ENCODE measurements at regions not wholly inside any gene's neighbourhood (a gene's known extent, or its start where the extent isn't known, plus 50 kb on each side); places are given as distances from the start of the nearest gene placed in this dataset.

- TF ChIP-seq CTCF (IDR thresholded peaks at IDR 0.05 in 4 of 5, conservative IDR thresholded peaks at IDR 0.05 in 1 of 5) (no peak), POLR2A (IDR thresholded peaks at IDR 0.05) (no peak)
Observed at GRCh38 chr2:51472783-51473182, 440.9 kb upstream of the NRXN1 start.

All from gastrocnemius medialis (tissue), 4 donors.